SW480 (cell line): ENCODE measurements at regions not wholly inside any gene's neighbourhood (a gene's known extent, or its start where the extent isn't known, plus 50 kb on each side); places are given as distances from the start of the nearest gene placed in this dataset.
"Not testable (repeated sequence)": the region's sequence is repeated elsewhere in the genome, so short reads cannot be mapped to it uniquely, and the experiment has no call there.

Source experiments
- DNase-seq: peaks from one replicate; pipeline ENCODE4 v3.0.0-alpha.2; 2016; ENCODE audit warnings: low spot score

DNA sequence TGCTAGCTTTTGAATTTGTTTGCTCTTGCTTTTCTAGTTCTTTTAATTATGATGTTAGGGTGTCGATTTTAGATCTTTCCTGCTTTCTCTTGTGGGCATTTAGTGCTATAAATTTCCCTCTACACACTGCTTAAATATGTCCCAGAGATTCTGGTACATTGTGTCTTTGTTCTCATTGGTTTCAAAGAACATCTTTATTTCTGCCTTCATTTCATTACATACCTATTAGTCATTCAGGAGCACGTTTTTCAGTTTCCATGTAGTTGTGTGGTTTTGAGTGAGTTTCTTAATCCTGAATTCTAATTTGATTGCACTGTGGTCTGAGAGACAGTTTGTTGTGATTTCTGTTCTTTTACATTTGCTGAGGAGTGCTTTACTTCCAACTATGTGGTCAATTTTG is 51.2 kb upstream of the MB21D2 start:
- not testable (repeated sequence) for DNase-seq

GRCh38 chr3:192980632-192981031 is 63.0 kb upstream of the MB21D2 start:
- DNase-seq = no peak

DNA sequence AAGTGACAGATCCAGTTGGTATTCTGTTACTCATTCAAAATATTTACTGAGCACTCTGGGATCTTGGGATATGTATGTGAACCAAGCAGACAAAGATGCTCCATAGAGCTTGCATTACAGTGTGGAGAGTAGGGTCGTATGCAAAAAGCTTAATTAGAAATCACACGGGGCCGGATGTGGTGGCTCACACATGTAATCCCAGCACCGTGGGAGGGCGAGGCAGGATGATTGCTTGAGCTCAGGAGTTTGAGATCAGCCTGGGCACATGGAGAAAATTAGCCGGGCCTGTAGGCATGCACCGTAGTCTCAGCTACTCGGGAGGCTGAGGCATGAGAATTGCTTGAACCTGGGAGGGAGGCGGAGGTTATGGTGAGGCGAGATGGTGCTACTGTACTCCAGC is 68.7 kb upstream of the MB21D2 start:
- no peak for DNase-seq

GRCh38 chr3:192991356-192991755 is 73.7 kb upstream of the MB21D2 start:
- DNase-seq = no peak

DNA sequence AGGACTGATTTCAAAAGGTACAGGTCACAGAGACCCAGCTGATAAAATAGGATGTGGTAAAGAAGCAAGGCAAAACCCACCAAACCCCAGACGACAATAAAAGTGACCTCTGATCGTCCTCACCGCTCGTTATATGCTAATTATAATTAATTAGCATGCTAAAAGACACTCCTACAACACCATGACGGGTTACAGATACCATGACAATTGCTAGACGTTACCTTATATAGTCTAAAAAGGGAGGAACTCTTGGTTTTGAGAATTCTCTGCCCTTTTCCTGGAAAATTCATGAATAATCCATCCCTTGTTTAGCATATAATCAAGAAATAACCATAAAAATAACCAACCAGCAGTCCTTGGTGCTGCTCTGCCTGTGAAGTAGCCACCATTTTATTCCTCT is 74.7 kb upstream of the MB21D2 start:
- no peak for DNase-seq

GRCh38 chr3:192993411-192993810 is 75.8 kb upstream of the MB21D2 start:
- DNase-seq = no peak

DNA sequence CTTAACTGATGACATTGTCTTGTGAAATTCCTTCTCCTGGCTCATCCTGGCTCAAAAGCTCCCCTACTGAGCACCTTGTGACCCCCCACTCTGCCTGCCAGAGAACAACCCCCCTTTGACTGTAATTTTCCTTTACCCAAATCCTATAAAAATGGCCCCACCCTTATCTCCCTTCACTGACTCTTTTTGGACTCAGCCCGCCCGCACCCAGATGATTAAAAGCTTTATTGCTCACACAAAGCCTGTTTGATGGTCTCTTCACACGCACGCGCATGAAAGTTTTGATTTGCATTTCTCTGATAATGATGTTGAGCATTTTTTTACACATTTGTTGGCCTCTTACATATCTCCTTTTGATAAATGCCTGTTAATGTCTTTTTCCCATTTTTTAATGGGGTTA is 83.5 kb upstream of the MB21D2 start:
- DNase-seq = peak; percentile 30

DNA sequence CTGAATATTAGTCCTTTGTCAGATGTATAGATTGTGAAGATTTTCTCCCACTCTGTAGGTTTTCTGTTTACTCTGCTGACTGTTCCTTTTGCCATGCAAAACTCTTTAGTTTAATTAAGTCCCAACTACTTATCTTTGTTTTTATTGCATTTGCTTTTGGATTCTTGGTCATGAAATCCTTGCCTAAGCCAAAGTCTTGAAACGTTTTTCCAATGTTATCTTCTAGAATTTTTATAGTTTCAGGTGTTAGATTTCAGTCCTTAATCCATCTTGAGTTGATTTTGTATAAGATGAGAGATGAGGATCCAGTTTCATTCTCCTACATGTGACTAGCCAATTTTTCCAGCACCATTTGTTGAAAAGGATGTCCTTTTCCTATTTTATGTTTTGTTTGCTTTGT is 86.0 kb upstream of the MB21D2 start:
- not testable (repeated sequence) for DNase-seq

DNA sequence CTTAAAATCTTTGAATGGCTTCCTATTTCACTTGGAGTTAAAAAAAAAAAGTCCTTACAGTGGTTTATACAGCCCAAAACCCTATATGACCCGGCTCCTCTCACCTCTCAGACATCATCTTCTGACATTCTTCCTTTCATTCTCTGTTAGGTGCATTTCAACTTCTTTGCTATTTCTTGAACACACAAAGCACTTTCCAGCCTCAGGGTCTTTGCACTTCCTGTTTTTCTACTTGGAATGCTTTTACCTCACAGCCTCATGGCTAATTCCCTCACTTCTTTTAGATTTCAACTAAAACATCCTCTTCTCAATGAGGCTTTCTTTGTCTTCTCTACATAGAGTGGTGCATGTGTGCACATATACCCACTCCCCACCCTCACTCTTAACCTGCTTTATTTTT is 91.0 kb upstream of the MB21D2 start:
- DNase-seq = no peak

GRCh38 chr3:193010191-193010590 is 92.5 kb upstream of the MB21D2 start:
- no peak for DNase-seq

- DNase-seq = no peak
Measured at GRCh38 chr3:193011958-193012357, 94.3 kb upstream of the MB21D2 start.

- no peak for DNase-seq
Measured at GRCh38 chr3:193014902-193015301, 97.2 kb upstream of the MB21D2 start.

GRCh38 chr3:193016437-193016901 is 98.8 kb upstream of the MB21D2 start:
- DNase-seq = no peak

- no peak for DNase-seq
Measured at GRCh38 chr3:193021506-193022010, 103.9 kb upstream of the MB21D2 start.

GRCh38 chr3:193023218-193023617 is 105.6 kb upstream of the MB21D2 start:
- no peak for DNase-seq

DNA sequence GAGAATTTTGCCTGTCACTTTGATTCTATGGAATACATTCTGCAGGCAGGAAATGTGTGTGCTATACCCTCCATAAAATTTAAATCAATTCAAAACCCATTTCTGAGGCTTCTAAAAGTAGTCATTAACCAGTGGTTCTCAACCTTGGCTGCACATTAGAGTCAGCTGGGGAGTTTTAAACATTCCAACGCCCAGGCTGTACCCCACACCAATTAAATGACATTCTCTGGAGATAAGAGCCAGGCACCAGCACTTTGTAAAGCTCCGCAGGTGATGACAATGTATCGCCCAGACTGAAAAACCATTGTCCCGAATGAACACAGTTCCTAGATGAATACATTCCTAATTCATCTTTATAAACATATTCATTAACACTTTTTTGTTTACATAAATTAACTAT is 110.6 kb upstream of the MB21D2 start:
- DNase-seq = no peak

- peak; percentile 5 for DNase-seq
Measured at GRCh38 chr3:193029800-193030199, 112.1 kb upstream of the MB21D2 start.

GRCh38 chr3:193030276-193030675 is 112.6 kb upstream of the MB21D2 start:
- DNase-seq = peak; percentile 10

DNA sequence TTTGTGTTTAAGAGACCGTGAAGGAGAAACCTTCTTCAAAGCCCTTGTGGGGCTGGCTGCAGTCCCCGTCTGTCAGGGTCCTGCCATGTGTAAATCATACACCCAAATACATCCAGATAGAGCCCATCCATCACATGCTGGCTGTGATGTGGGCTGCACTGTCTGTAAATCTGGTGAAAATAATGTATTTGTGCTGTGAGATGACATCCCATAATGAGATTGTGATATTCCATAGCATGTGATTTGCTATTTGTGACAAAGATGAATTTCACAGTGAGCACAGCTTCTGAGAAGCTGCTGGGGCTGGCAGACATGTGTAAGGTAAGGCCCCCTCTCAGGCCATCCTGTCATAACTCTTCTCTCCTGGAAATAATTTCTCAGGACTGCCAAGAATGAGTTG is 114.3 kb upstream of the MB21D2 start:
- no peak for DNase-seq

GRCh38 chr3:193033226-193033780 is 115.6 kb upstream of the MB21D2 start:
- DNase-seq = no peak

DNA sequence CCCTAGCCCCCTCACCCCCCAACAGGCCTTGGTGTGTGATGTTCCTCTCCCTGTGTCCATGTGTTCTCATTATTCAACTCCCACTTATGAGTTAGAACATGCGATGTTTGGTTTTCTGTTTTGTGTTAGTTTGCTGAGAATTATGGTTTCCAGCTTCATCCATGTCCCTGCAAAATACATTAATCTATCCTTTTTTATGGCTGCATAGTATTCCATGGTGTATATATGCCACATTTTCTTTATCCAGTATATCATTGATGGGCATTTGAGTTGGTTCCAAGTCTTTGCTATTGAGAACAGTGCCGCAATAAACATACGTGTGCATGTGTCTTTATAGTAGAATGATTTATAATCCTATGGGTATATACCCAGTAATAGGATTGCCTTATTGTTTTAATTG is 120.2 kb upstream of the MB21D2 start:
- not testable (repeated sequence) for DNase-seq

DNA sequence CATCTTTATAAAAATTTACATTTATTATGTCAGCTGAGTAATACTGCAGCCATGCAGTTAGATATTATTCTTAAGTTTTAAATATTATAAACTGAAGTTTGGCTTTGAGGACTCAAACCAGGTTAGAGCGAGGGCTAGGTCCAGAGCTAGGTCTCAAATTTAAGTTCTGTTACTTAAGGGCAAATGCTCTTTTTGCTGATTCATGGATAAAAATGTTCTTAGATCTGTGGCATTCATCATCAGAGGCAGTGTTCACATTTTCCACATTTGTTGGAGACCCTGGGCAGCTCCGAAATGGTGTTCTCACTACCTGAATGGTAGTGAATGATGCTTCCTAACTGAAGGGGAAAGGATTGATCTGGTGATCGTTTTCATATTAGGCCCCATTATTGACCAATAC is 121.4 kb upstream of the MB21D2 start:
- no peak for DNase-seq

DNA sequence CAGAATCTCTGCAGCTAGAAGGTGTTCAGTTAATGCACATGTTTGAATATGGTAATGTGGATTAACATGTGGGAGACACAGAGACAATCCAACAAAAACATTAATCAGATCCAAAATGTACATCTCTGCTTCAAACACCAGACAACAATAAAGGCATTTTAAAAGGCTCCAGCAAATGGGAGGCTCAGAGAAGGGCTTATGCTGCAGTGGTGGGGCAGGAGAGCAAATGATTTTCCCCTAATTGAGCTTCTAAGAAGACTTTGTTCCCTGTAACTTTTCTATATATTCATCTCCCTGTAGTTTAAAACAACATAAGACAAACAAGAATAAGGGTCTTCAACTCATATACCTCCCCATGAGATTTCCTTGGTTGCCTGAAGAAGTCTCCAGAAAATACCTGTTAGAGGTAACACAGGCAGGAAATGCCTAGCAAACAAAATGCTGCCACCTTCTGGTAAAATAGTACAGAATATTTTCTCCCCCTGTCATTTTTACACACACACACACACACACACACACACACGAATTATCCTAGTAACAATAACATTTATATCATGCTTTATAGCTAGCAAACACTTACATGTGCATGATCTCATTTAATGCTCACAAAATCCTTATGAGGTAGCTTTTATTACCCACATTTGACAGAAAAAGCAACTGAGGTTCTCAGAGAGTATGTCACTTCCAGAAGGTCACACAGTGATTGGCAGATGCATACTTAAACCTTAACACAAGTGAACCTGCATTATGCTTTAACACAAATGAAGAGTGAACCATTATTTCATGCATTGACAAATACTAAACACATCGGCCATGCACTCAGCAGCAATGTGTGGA is 123.4 kb upstream of the MB21D2 start:
- peak; percentile 78 for DNase-seq

DNA sequence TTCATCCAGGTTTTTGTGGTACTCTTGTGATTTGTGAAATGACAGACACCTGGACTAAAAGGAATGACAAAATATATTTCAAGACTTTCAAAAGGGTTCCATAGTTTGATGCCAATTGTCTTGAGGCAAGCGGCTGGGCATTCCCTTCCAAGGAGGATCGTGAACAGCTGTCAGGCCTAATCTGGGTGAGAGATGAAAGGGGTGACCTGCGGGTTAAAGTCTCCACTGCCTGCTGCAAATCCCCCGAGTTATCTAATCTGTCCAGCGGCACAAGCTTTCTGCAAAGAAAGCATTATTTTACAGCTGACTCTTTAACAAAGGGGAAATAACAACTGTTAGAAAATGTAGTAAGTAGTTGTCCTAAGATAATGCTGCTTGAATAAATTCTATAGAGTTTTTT is 128.7 kb upstream of the MB21D2 start:
- DNase-seq = no peak
